ENCODE measurements at regions not wholly inside any gene's neighbourhood (a gene's known extent, or its start where the extent isn't known, plus 50 kb on each side); places are given as distances from the start of the nearest gene placed in this dataset.

GRCh38 chr4:24033626-24034025, 143.8 kb upstream of the PPARGC1A start:
- Histone ChIP-seq H4K20me1 (ENCODE audit: insufficient read depth, low read length, poor library complexity, severe bottlenecking) (no peaks in the 10 kb centered on the region), H3K9me3 (ENCODE audit: insufficient read depth, low read depth, low read length) (no peaks in the 10 kb centered on the region), H3K4me3 (ENCODE audit: low read length, poor library complexity, severe bottlenecking) (no peak overlapping the region), H3K27me3 (ENCODE audit: insufficient read depth, low read length, poor library complexity, severe bottlenecking) (no peaks in the 10 kb centered on the region), H3K9me2 (replicated peaks; ENCODE audit: low read depth, low read length) (no peaks in the 10 kb centered on the region; the same call in 1 of the 2 replicates), H3K4me2 (ENCODE audit: low read depth, low read length, poor library complexity, severe bottlenecking) (no peak overlapping the region), H3K4me1 (ENCODE audit: insufficient read depth, low read length, poor library complexity, severe bottlenecking) (no peaks in the 10 kb centered on the region), H3K9ac (ENCODE audit: low read depth, low read length, poor library complexity, severe bottlenecking) (no peak overlapping the region), H2AFZ (ENCODE audit: low read length) (no peak overlapping the region), H3K36me3 (ENCODE audit: insufficient read depth, low read length) (no peaks in the 10 kb centered on the region), H3K79me2 (ENCODE audit: insufficient read depth, low read length) (no peaks in the 10 kb centered on the region), H3F3A (ENCODE audit: low read depth) (no peaks in the 10 kb centered on the region)
- TF ChIP-seq EZH2phosphoT487 (IDR thresholded peaks at IDR 0.05; ENCODE audit: borderline replicate concordance), result no peak
- TF ChIP-seq CTCF (conservative IDR thresholded peaks at IDR 0.05; ENCODE audit: low read length), result no peak

- H3F3A ChIP-seq (ENCODE audit: low read depth), result no peaks in the 10 kb centered on the region
- no peaks in the 10 kb centered on the region for H3K4me1 ChIP-seq (ENCODE audit: insufficient read depth, low read length, poor library complexity, severe bottlenecking)
- no peaks in the 10 kb centered on the region for H3K36me3 ChIP-seq (ENCODE audit: insufficient read depth, low read length)
- no peaks in the 10 kb centered on the region; the same call in 1 of the 2 replicates for H3K9me2 ChIP-seq (replicated peaks; ENCODE audit: low read depth, low read length)
- no peak overlapping the region for H3K4me2 ChIP-seq (ENCODE audit: low read depth, low read length, poor library complexity, severe bottlenecking)
- no peaks in the 10 kb centered on the region for H3K27me3 ChIP-seq (ENCODE audit: insufficient read depth, low read length, poor library complexity, severe bottlenecking)
- no peak overlapping the region for H3K4me3 ChIP-seq (ENCODE audit: low read length, poor library complexity, severe bottlenecking)
- TF ChIP-seq EZH2phosphoT487 (IDR thresholded peaks at IDR 0.05; ENCODE audit: borderline replicate concordance) (no peak), CTCF (conservative IDR thresholded peaks at IDR 0.05; ENCODE audit: low read length) (no peak)
- H3K9ac ChIP-seq (ENCODE audit: low read depth, low read length, poor library complexity, severe bottlenecking), result no peak overlapping the region
- H3K79me2 ChIP-seq (ENCODE audit: insufficient read depth, low read length), result no peaks in the 10 kb centered on the region
- no peaks in the 10 kb centered on the region for H3K9me3 ChIP-seq (ENCODE audit: insufficient read depth, low read depth, low read length)
- H4K20me1 ChIP-seq (ENCODE audit: insufficient read depth, low read length, poor library complexity, severe bottlenecking), result no peaks in the 10 kb centered on the region
- no peak overlapping the region for H2AFZ ChIP-seq (ENCODE audit: low read length)
Observed at GRCh38 chr4:24032371-24032989, 142.6 kb upstream of the PPARGC1A start.

- no peaks in the 10 kb centered on the region for H3F3A ChIP-seq (ENCODE audit: low read depth)
- no peaks in the 10 kb centered on the region for H3K27me3 ChIP-seq (ENCODE audit: insufficient read depth, low read length, poor library complexity, severe bottlenecking)
- H3K9me3 ChIP-seq (ENCODE audit: insufficient read depth, low read depth, low read length), result no peaks in the 10 kb centered on the region
- no peaks in the 10 kb centered on the region for H4K20me1 ChIP-seq (ENCODE audit: insufficient read depth, low read length, poor library complexity, severe bottlenecking)
- H3K9ac ChIP-seq (ENCODE audit: low read depth, low read length, poor library complexity, severe bottlenecking), result no peak overlapping the region
- H3K79me2 ChIP-seq (ENCODE audit: insufficient read depth, low read length), result no peaks in the 10 kb centered on the region
- no peak overlapping the region for H2AFZ ChIP-seq (ENCODE audit: low read length)
- H3K4me3 ChIP-seq (ENCODE audit: low read length, poor library complexity, severe bottlenecking), result no peak overlapping the region
- TF ChIP-seq CTCF (conservative IDR thresholded peaks at IDR 0.05; ENCODE audit: low read length) (no peak), EZH2phosphoT487 (IDR thresholded peaks at IDR 0.05; ENCODE audit: borderline replicate concordance) (no peak)
- H3K4me2 ChIP-seq (ENCODE audit: low read depth, low read length, poor library complexity, severe bottlenecking), result no peak overlapping the region
- no peaks in the 10 kb centered on the region for H3K9me2 ChIP-seq (replicated peaks; ENCODE audit: low read depth, low read length)
- H3K4me1 ChIP-seq (ENCODE audit: insufficient read depth, low read length, poor library complexity, severe bottlenecking), result no peaks in the 10 kb centered on the region
- H3K36me3 ChIP-seq (ENCODE audit: insufficient read depth, low read length), result no peaks in the 10 kb centered on the region
Observed at GRCh38 chr4:24026596-24026995, 136.7 kb upstream of the PPARGC1A start.
